Endothelial cell (in vitro differentiated cells): ENCODE measurements at regions not wholly inside any gene's neighbourhood (a gene's known extent, or its start where the extent isn't known, plus 50 kb on each side); places are given as distances from the start of the nearest gene placed in this dataset.

Experiments
- DNase-seq: peaks from one replicate; pipeline ENCODE4 v3.0.0; 2021; ENCODE audit warnings: low spot score
- H3K27ac Mint-ChIP-seq: one replicate; pipeline ENCODE4 v1.8.0; 2021; ENCODE audit warnings: mixed read lengths, inconsistent platforms; ENCODE audit not compliant: unreplicated experiment
- H3K27me3 Mint-ChIP-seq: one replicate; pipeline ENCODE4 v1.8.0; 2021; ENCODE audit warnings: mild to moderate bottlenecking, moderate library complexity, mixed read lengths, inconsistent platforms; ENCODE audit not compliant: unreplicated experiment
- H3K36me3 Mint-ChIP-seq: one replicate; pipeline ENCODE4 v1.8.0; 2021; ENCODE audit warnings: mild to moderate bottlenecking, low read depth, mixed read lengths, inconsistent platforms; ENCODE audit not compliant: unreplicated experiment
- H3K4me1 Mint-ChIP-seq: one replicate; pipeline ENCODE4 v1.8.0; 2021; ENCODE audit warnings: mild to moderate bottlenecking, mixed read lengths, inconsistent platforms; ENCODE audit not compliant: unreplicated experiment
- H3K4me3 Mint-ChIP-seq: one replicate; pipeline ENCODE4 v1.8.0; 2021; ENCODE audit warnings: mild to moderate bottlenecking, mixed read lengths, inconsistent platforms; ENCODE audit not compliant: unreplicated experiment
- H3K9me3 Mint-ChIP-seq: one replicate; pipeline ENCODE4 v1.8.0; 2021; ENCODE audit warnings: mixed read lengths, inconsistent platforms; ENCODE audit not compliant: unreplicated experiment
- CTCF ChIP-seq: fragments of 200-600 bp; sonication (generic); IDR thresholded peaks from one replicate; pipeline ENCODE4 v1.5.0; 2021; ENCODE audit warnings: antibody characterized with exemption; ENCODE audit not compliant: unreplicated experiment

DNA sequence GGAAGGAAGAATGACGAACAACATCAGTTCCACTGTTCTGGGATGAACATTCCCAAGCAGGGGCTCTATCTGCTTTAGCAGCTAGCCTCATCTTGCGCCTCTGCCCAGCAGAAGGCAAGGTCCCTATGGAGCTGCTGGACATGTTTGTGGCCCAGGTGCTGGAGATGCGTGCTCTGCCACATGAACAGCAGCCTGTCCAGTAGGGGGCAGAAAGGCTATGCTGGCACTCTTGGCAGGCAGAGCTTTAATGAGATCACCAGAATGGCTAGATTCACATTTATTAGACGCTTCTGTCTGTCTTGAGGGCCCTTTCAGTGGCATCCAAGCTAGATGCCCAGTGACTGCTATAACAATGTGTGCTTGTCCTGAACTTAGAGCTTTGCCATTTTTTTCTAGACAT, 1826.0 kb downstream of the STIM2 start:
- no peaks in the 10 kb centered on the region for H3K4me1 Mint-ChIP-seq

DNA sequence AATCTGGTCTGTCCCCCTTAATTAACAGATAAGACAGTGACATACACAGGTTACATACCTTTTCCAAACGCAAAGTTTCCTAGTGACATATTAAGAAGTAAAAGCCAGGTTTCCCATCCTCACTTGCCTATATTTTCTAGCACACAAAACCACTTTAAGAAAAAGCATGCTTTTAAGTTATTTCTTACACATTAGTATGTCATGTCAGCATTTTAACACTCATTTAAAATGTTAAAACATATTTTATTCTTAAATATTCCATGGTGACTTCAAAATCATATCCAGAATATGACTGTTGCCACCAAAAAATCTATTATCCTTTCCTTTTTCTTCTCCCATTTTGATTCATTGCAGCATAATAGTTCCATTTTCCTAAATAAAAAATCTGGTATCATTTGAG, 1830.2 kb downstream of the STIM2 start:
- H3K36me3 Mint-ChIP-seq: no peaks in the 10 kb centered on the region
- no peak for DNase-seq
- no peaks in the 10 kb centered on the region for H3K4me1 Mint-ChIP-seq
- no peak overlapping the region for H3K27ac Mint-ChIP-seq
- no peaks in the 10 kb centered on the region for H3K27me3 Mint-ChIP-seq
- no peak overlapping the region for H3K4me3 Mint-ChIP-seq
- no peaks in the 10 kb centered on the region for H3K9me3 Mint-ChIP-seq
- TF ChIP-seq CTCF: no peak

More for the DNA sequence above, 1826.0 kb downstream of the STIM2 start:
- no peaks in the 10 kb centered on the region for H3K9me3 Mint-ChIP-seq
- H3K36me3 Mint-ChIP-seq: no peaks in the 10 kb centered on the region
- peak; percentile 69 for DNase-seq
- no peaks in the 10 kb centered on the region for H3K27me3 Mint-ChIP-seq
- H3K4me3 Mint-ChIP-seq: no peak overlapping the region
- TF ChIP-seq CTCF: peak; percentile 54
- H3K27ac Mint-ChIP-seq: no peak overlapping the region

DNA sequence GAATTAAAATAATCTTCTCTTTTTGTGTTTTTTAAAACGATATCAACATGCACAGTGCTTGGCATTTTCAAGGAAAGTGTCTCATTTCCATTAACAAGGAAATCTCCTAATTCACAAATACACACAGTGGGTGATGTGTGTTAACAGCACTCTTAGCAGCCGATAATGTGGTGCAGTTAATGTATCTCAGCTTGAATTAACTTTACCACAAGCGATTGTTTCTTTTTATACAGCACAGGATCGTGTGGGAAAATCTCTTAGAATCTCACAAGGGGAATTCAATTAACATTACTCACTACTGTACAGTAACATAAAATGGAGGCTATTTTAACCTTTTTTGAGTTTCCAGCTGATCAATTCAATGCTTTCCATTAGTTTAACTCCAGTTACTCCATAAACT, 1841.9 kb downstream of the STIM2 start:
- Mint-ChIP-seq H3K27me3 (peaks cover 2% of the 10 kb centered on the region), H3K4me3 (no peak overlapping the region), H3K9me3 (no peaks in the 10 kb centered on the region), H3K36me3 (no peaks in the 10 kb centered on the region), H3K27ac (no peak overlapping the region), H3K4me1 (no peaks in the 10 kb centered on the region)
- no peak for DNase-seq
- no peak for TF ChIP-seq CTCF

- Mint-ChIP-seq H3K4me1 (no peaks in the 10 kb centered on the region), H3K4me3 (no peak overlapping the region), H3K36me3 (no peaks in the 10 kb centered on the region), H3K27me3 (peaks cover 2% of the 10 kb centered on the region), H3K9me3 (no peaks in the 10 kb centered on the region), H3K27ac (no peak overlapping the region)
- no peak for DNase-seq
- no peak for TF ChIP-seq CTCF
These were observed 1849.2 kb downstream of the STIM2 start for GRCh38 chr4:28709891-28710290.

DNA sequence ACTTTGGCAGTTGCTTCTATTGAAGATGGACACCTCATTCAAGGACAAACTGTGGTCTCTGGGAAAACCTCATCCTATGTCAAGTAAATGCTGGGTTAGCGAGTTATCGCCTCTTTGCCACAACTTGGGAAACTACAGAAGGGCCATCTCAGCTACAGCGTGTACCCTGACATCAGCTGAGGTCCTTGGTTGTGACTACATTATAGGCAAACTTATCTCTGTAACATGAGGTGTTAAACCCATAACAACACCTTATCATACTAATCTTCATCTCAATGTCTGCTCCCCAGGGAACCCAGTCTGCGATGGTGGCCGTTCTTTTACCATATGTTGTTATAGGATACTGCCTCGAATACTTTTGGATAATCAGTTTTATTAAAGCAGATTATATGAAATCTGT, 1862.7 kb downstream of the STIM2 start:
- DNase-seq: no peak
- Mint-ChIP-seq H3K9me3 (no peaks in the 10 kb centered on the region), H3K4me1 (no peaks in the 10 kb centered on the region), H3K27me3 (no peaks in the 10 kb centered on the region), H3K36me3 (no peaks in the 10 kb centered on the region), H3K27ac (no peak overlapping the region), H3K4me3 (no peak overlapping the region)
- TF ChIP-seq CTCF: no peak
